SK-N-SH treated with all-trans-retinoic acid at 6 μM for 48 hours (cell line): ENCODE measurements at regions not wholly inside any gene's neighbourhood (a gene's known extent, or its start where the extent isn't known, plus 50 kb on each side); places are given as distances from the start of the nearest gene placed in this dataset.

Experiments
- ATAC-seq: fragments of 200-7000 bp; cut with Tn5 transposase; 3 replicates; pipeline ENCODE4 v1.9.1; 2020; ENCODE audit warnings: mild to moderate bottlenecking, moderate library complexity
- ARNTL ChIP-seq: fragments of 450-650 bp; formaldehyde crosslinking; IDR thresholded peaks from 2 replicates; pipeline ENCODE4 v1.5.0; 2020; ENCODE audit warnings: low read depth, mild to moderate bottlenecking, moderate library complexity, borderline replicate concordance
- BACH2 ChIP-seq: fragments of 250-450 bp; sonication (Bioruptor Pico); IDR thresholded peaks from 2 replicates; pipeline ENCODE4 v1.9.0; 2021; ENCODE audit warnings: mild to moderate bottlenecking, borderline replicate concordance
- CREB5 ChIP-seq: fragments of 250-450 bp; sonication (Bioruptor Pico); IDR thresholded peaks from 2 replicates; pipeline ENCODE4 v1.5.1; 2020; ENCODE audit warnings: low read depth, mild to moderate bottlenecking, moderate library complexity
- CSDC2 ChIP-seq: fragments of 250-450 bp; sonication (Bioruptor Pico); IDR thresholded peaks from 2 replicates; pipeline ENCODE4 v1.5.0; 2020; ENCODE audit warnings: mild to moderate bottlenecking, moderate library complexity
- CSRNP3 ChIP-seq: fragments of 250-450 bp; sonication (Bioruptor Pico); IDR thresholded peaks from 2 replicates; pipeline ENCODE4 v1.5.1; 2021; ENCODE audit warnings: mild to moderate bottlenecking, moderate library complexity
- ESRRG ChIP-seq: fragments of 250-450 bp; sonication (Bioruptor Pico); IDR thresholded peaks from 2 replicates; pipeline ENCODE4 v1.6.1; 2021; ENCODE audit warnings: mild to moderate bottlenecking
- GLIS3 ChIP-seq: fragments of 250-450 bp; sonication (Bioruptor Pico); IDR thresholded peaks from 2 replicates; pipeline ENCODE4 v1.5.0; 2020; ENCODE audit warnings: mild to moderate bottlenecking, moderate library complexity
- ISL1 ChIP-seq: fragments of 250-450 bp; sonication (Bioruptor Pico); IDR thresholded peaks from 2 replicates; pipeline ENCODE4 v2.1.2; 2022; ENCODE audit warnings: mild to moderate bottlenecking, moderate library complexity
- OSR1 ChIP-seq: fragments of 250-450 bp; sonication (Bioruptor Pico); IDR thresholded peaks from 2 replicates; pipeline ENCODE4 v1.8.0; 2022; ENCODE audit warnings: moderate library complexity, mild to moderate bottlenecking, inconsistent platforms
- PATZ1 ChIP-seq: fragments of 250-450 bp; sonication (Bioruptor Pico); IDR thresholded peaks from 2 replicates; pipeline ENCODE4 v1.8.0; 2020; ENCODE audit warnings: mild to moderate bottlenecking, moderate library complexity, borderline replicate concordance
- POU6F1 ChIP-seq: fragments of 250-450 bp; sonication (Bioruptor Pico); IDR thresholded peaks from 2 replicates; pipeline ENCODE4 v1.8.0; 2021; ENCODE audit warnings: low read depth, mild to moderate bottlenecking, moderate library complexity, borderline replicate concordance
- RARB ChIP-seq: fragments of 250-450 bp; sonication (Bioruptor Pico); IDR thresholded peaks from 2 replicates; pipeline ENCODE4 v1.8.0; 2021; ENCODE audit warnings: mild to moderate bottlenecking, moderate library complexity
- SNAI2 ChIP-seq: fragments of 250-450 bp; sonication (Bioruptor Pico); IDR thresholded peaks from 2 replicates; pipeline ENCODE4 v1.5.0; 2020; ENCODE audit warnings: mild to moderate bottlenecking, moderate library complexity
- TCF4 ChIP-seq: fragments of 250-450 bp; sonication (Bioruptor Pico); IDR thresholded peaks from 2 replicates; pipeline ENCODE4 v1.8.0; 2021; ENCODE audit warnings: mild to moderate bottlenecking, moderate library complexity, borderline replicate concordance
- TOX ChIP-seq: fragments of 250-450 bp; sonication (Bioruptor Pico); IDR thresholded peaks from 2 replicates; pipeline ENCODE4 v1.8.0; 2021; ENCODE audit warnings: mild to moderate bottlenecking, moderate library complexity, borderline replicate concordance
- ZC3H10 ChIP-seq: fragments of 250-450 bp; sonication (Bioruptor Pico); IDR thresholded peaks from 2 replicates; pipeline ENCODE4 v1.5.1; 2021; ENCODE audit warnings: mild to moderate bottlenecking, moderate library complexity
- ZFP3 ChIP-seq: fragments of 250-450 bp; sonication (Bioruptor Pico); IDR thresholded peaks from 2 replicates; pipeline ENCODE4 v1.5.0; 2020; ENCODE audit warnings: mild to moderate bottlenecking, moderate library complexity
- ZFP30 ChIP-seq: fragments of 450-650 bp; formaldehyde crosslinking; IDR thresholded peaks from 2 replicates; pipeline ENCODE4 v1.5.0; 2022; ENCODE audit warnings: mild to moderate bottlenecking, moderate library complexity
- ZNF565 ChIP-seq: fragments of 450-650 bp; formaldehyde crosslinking; conservative IDR thresholded peaks from 2 replicates; pipeline ENCODE4 v1.5.0; 2020; ENCODE audit warnings: low read depth, mild to moderate bottlenecking, moderate library complexity
- ZNF70 ChIP-seq: fragments of 450-650 bp; formaldehyde crosslinking; IDR thresholded peaks from 2 replicates; pipeline ENCODE4 v1.5.0; 2020; ENCODE audit warnings: mild to moderate bottlenecking, moderate library complexity
- ZNF8 ChIP-seq: fragments of 450-650 bp; formaldehyde crosslinking; IDR thresholded peaks from 2 replicates; pipeline ENCODE4 v1.5.0; 2020; ENCODE audit warnings: mild to moderate bottlenecking, moderate library complexity
- TF ChIP-seq, protein P1 (sequence below): fragments of 250-450 bp; sonication (Bioruptor Pico); IDR thresholded peaks from 2 replicates; pipeline ENCODE4 v1.5.0; 2020; ENCODE audit warnings: mild to moderate bottlenecking, moderate library complexity

- no peak for ATAC-seq
- TF ChIP-seq CSRNP3 (CRISPR knock-in tag) (no peak), ZC3H10 (no peak), PATZ1 (no peak), ZNF565 (CRISPR knock-in tag) (no peak), ISL1 (CRISPR knock-in tag) (no peak), ZNF70 (CRISPR knock-in tag) (no peak), ZFP30 (no peak), CSDC2 (CRISPR knock-in tag) (no peak), OSR1 (CRISPR knock-in tag) (no peak), ESRRG (CRISPR knock-in tag) (no peak), ZFP3 (CRISPR knock-in tag) (no peak), TCF4 (CRISPR knock-in tag) (no peak)
- TF ChIP-seq, protein P1, sequence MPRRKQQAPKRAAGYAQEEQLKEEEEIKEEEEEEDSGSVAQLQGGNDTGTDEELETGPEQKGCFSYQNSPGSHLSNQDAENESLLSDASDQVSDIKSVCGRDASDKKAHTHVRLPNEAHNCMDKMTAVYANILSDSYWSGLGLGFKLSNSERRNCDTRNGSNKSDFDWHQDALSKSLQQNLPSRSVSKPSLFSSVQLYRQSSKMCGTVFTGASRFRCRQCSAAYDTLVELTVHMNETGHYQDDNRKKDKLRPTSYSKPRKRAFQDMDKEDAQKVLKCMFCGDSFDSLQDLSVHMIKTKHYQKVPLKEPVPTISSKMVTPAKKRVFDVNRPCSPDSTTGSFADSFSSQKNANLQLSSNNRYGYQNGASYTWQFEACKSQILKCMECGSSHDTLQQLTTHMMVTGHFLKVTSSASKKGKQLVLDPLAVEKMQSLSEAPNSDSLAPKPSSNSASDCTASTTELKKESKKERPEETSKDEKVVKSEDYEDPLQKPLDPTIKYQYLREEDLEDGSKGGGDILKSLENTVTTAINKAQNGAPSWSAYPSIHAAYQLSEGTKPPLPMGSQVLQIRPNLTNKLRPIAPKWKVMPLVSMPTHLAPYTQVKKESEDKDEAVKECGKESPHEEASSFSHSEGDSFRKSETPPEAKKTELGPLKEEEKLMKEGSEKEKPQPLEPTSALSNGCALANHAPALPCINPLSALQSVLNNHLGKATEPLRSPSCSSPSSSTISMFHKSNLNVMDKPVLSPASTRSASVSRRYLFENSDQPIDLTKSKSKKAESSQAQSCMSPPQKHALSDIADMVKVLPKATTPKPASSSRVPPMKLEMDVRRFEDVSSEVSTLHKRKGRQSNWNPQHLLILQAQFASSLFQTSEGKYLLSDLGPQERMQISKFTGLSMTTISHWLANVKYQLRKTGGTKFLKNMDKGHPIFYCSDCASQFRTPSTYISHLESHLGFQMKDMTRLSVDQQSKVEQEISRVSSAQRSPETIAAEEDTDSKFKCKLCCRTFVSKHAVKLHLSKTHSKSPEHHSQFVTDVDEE, result no peak
Measured at GRCh38 chr5:92559331-92559730, 1021.7 kb downstream of the NR2F1-AS1 start.

GRCh38 chr5:92556747-92557146 lies 1024.3 kb downstream of the NR2F1-AS1 start:
- TF ChIP-seq PATZ1 (no peak), ZNF565 (CRISPR knock-in tag) (no peak), ISL1 (CRISPR knock-in tag) (no peak), RARB (CRISPR knock-in tag) (no peak), BACH2 (CRISPR knock-in tag) (no peak), ZC3H10 (no peak), SNAI2 (no peak), OSR1 (CRISPR knock-in tag) (no peak), CSRNP3 (CRISPR knock-in tag) (no peak), ZFP3 (CRISPR knock-in tag) (no peak), CSDC2 (CRISPR knock-in tag) (no peak), TCF4 (CRISPR knock-in tag) (no peak), POU6F1 (CRISPR knock-in tag) (no peak), ZNF8 (CRISPR knock-in tag) (no peak), ESRRG (CRISPR knock-in tag) (no peak), GLIS3 (no peak), ARNTL (CRISPR knock-in tag) (no peak), ZNF70 (CRISPR knock-in tag) (no peak), TOX (CRISPR knock-in tag) (no peak), CREB5 (CRISPR knock-in tag) (no peak)
- TF ChIP-seq, all 23 proteins: peak for 0
- no peak for ATAC-seq
